SW480 (cell line): ENCODE measurements at regions not wholly inside any gene's neighbourhood (a gene's known extent, or its start where the extent isn't known, plus 50 kb on each side); places are given as distances from the start of the nearest gene placed in this dataset.
"Not testable (repeated sequence)": the region's sequence is repeated elsewhere in the genome, so short reads cannot be mapped to it uniquely, and the experiment has no call there.

Experiments used
- DNase-seq: peaks from one replicate; pipeline ENCODE4 v3.0.0-alpha.2; 2016; ENCODE audit warnings: low spot score

GRCh38 chr5:107072440-107072839, 598.3 kb downstream of the EFNA5 start:
- DNase-seq = no peak

- DNase-seq = no peak
These were observed 602.0 kb downstream of the EFNA5 start for GRCh38 chr5:107068782-107069181.

- no peak for DNase-seq
These were observed 603.3 kb downstream of the EFNA5 start for GRCh38 chr5:107067395-107067794.

- DNase-seq = no peak
These were observed 607.2 kb downstream of the EFNA5 start for GRCh38 chr5:107063511-107063910.

- DNase-seq = no peak
These were observed 611.9 kb downstream of the EFNA5 start for GRCh38 chr5:107058803-107059202.

- no peak for DNase-seq
These were observed 612.5 kb downstream of the EFNA5 start for GRCh38 chr5:107058235-107058634.

GRCh38 chr5:107056278-107056677, 614.5 kb downstream of the EFNA5 start:
- no peak for DNase-seq

- DNase-seq = no peak
These were observed 623.7 kb downstream of the EFNA5 start for GRCh38 chr5:107047048-107047447.

- no peak for DNase-seq
These were observed 627.1 kb downstream of the EFNA5 start for GRCh38 chr5:107043665-107044064.

- DNase-seq = no peak
These were observed 629.8 kb downstream of the EFNA5 start for GRCh38 chr5:107040907-107041306.

GRCh38 chr5:107032629-107033028, 638.1 kb downstream of the EFNA5 start:
- no peak for DNase-seq

GRCh38 chr5:107028938-107029337, 641.8 kb downstream of the EFNA5 start:
- no peak for DNase-seq

GRCh38 chr5:107025712-107026497, 644.8 kb downstream of the EFNA5 start:
- no peak for DNase-seq

- DNase-seq = no peak
These were observed 647.0 kb downstream of the EFNA5 start for GRCh38 chr5:107023732-107024131.

- no peak for DNase-seq
These were observed 649.2 kb downstream of the EFNA5 start for GRCh38 chr5:107021575-107021974.

GRCh38 chr5:107020626-107021025, 650.1 kb downstream of the EFNA5 start:
- no peak for DNase-seq

- DNase-seq = no peak
These were observed 653.1 kb downstream of the EFNA5 start for GRCh38 chr5:107017616-107018015.

- DNase-seq = no peak
These were observed 658.4 kb downstream of the EFNA5 start for GRCh38 chr5:107012371-107012770.

- DNase-seq = no peak
These were observed 659.1 kb downstream of the EFNA5 start for GRCh38 chr5:107011605-107012004.

- DNase-seq = no peak
These were observed 660.7 kb downstream of the EFNA5 start for GRCh38 chr5:107010060-107010459.

GRCh38 chr5:107005653-107006052, 665.1 kb downstream of the EFNA5 start:
- DNase-seq = no peak

GRCh38 chr5:107005161-107005560, 665.6 kb downstream of the EFNA5 start:
- no peak for DNase-seq

GRCh38 chr5:107002115-107002514, 668.6 kb downstream of the EFNA5 start:
- no peak for DNase-seq

- DNase-seq = not testable (repeated sequence)
These were observed 671.2 kb downstream of the EFNA5 start for GRCh38 chr5:106999506-106999905.
